H1 (cell line): ENCODE measurements at regions not wholly inside any gene's neighbourhood (a gene's known extent, or its start where the extent isn't known, plus 50 kb on each side); places are given as distances from the start of the nearest gene placed in this dataset.

Experiments
- CTCF ChIA-PET: fragments of 300-600 bp; sonication (Branson Sonifier 250); formaldehyde crosslinking; loops from one replicate; lab custom pipeline; 2021; ENCODE audit not compliant: partially characterized antibody; lab: Charles Lee
- POLR2A ChIA-PET: fragments of 300-600 bp; sonication (Branson Sonifier 250); formaldehyde crosslinking; loops from one replicate; lab custom pipeline; 2021; ENCODE audit warnings: inconsistent platforms; ENCODE audit not compliant: partially characterized antibody; lab: Charles Lee
- DNase-seq, 2 experiments: peaks; one replicate each; pipeline versions ENCODE4 v3.0.0 to v3.0.0-alpha.2; 2010 to 2022; ENCODE audit warnings: low spot score in 2 of 2, low read depth in 1 of 2, mixed read lengths in 1 of 2
- FAIRE-seq: peaks from 2 replicates; lab custom pipeline; 2011; peaks lifted over from hg19 to GRCh38; lab: Jason Lieb, UNC
- H2AFZ ChIP-seq: 2 replicates; pipeline ENCODE4 v1.8.1; 2012; ENCODE audit warnings: low read length, inconsistent platforms
- H2AK5ac ChIP-seq: 2 replicates; pipeline ENCODE4 v1.6.1; 2013; ENCODE audit warnings: low read depth, low read length
- H2BK120ac ChIP-seq: replicated peaks from 2 replicates; pipeline ENCODE3; 2013; ENCODE audit warnings: low read depth, low read length, inconsistent platforms
- H2BK12ac ChIP-seq: 2 replicates; pipeline ENCODE4 v1.6.1; 2013; ENCODE audit warnings: low read depth, low read length
- H2BK15ac ChIP-seq: 2 replicates; pipeline ENCODE4 v1.6.1; 2013; ENCODE audit warnings: low read length
- H2BK20ac ChIP-seq: 2 replicates; pipeline ENCODE4 v1.6.1; 2013; ENCODE audit warnings: low read length
- H2BK5ac ChIP-seq: 2 replicates; pipeline ENCODE4 v1.6.1; 2013; ENCODE audit warnings: low read depth, low read length
- H3K14ac ChIP-seq: 2 replicates; pipeline ENCODE4 v1.6.1; 2013; ENCODE audit warnings: inconsistent platforms; ENCODE audit not compliant: insufficient read length
- H3K18ac ChIP-seq: 2 replicates; pipeline ENCODE4 v1.6.1; 2013; ENCODE audit warnings: low read length; ENCODE audit errors: extremely low read depth
- H3K23ac ChIP-seq: 2 replicates; pipeline ENCODE4 v1.6.1; 2013; ENCODE audit warnings: inconsistent platforms; ENCODE audit not compliant: insufficient read length
- H3K23me2 ChIP-seq: 2 replicates; pipeline ENCODE4 v1.6.1; 2013; ENCODE audit warnings: low read depth, low read length
- H3K27ac ChIP-seq: 2 replicates; pipeline ENCODE4 v1.6.1; 2011; ENCODE audit warnings: low read depth, low read length, inconsistent platforms
- H3K27me3 ChIP-seq, 4 experiments: replicated peaks in 1 of 4; 1 replicate in 1 of 4; 2 replicates in 3 of 4; pipeline versions ENCODE4 v1.6.1 to v1.8.1; 2011 to 2013; ENCODE audit warnings: low read length in 3 of 4, mild to moderate bottlenecking in 3 of 4, inconsistent platforms in 2 of 4, mixed read lengths in 2 of 4, moderate library complexity in 1 of 4; ENCODE audit not compliant: control insufficient read depth in 3 of 4, insufficient read depth in 3 of 4; ENCODE audit errors: extremely low read depth in 1 of 4
- H3K36me3 ChIP-seq, 4 experiments: 2 replicates each; pipeline versions ENCODE4 v1.6.1 to v1.8.1; 2011 to 2013; ENCODE audit warnings: mild to moderate bottlenecking in 4 of 4, low read length in 3 of 4, moderate library complexity in 2 of 4, control low read depth in 1 of 4, inconsistent platforms in 1 of 4; ENCODE audit not compliant: insufficient read depth in 4 of 4, control insufficient read depth in 2 of 4
- H3K4ac ChIP-seq: replicated peaks from 2 replicates; pipeline ENCODE3; 2013; ENCODE audit warnings: low read length, low read depth, mixed read lengths, inconsistent platforms; ENCODE audit not compliant: insufficient read length
- H3K4me1 ChIP-seq, 4 experiments: replicated peaks in 1 of 4; 1 replicate in 1 of 4; 2 replicates in 3 of 4; pipeline versions ENCODE4 v1.6.1 to v1.8.1; 2011 to 2013; ENCODE audit warnings: low read length in 3 of 4, inconsistent platforms in 2 of 4, mixed read lengths in 1 of 4; ENCODE audit not compliant: insufficient read depth in 4 of 4, control insufficient read depth in 3 of 4
- H3K4me2 ChIP-seq, 2 experiments: 2 replicates each; pipeline versions ENCODE4 v1.6.1 to v1.8.1; 2011 to 2013; ENCODE audit warnings: low read depth in 2 of 2, low read length in 2 of 2, control low read depth in 1 of 2, inconsistent platforms in 1 of 2, mild to moderate bottlenecking in 1 of 2; ENCODE audit not compliant: insufficient read depth in 1 of 2
- H3K4me3 ChIP-seq, 4 experiments: fragments of 200-600, 300-600 bp in 1 of 4; sonication (generic), shearing (Covaris generic), sonication (Bioruptor Twin) in 1 of 4; 2 replicates each; pipeline versions ENCODE4 v1.5.1 to v1.8.1; 2011 to 2016; ENCODE audit warnings: low read length in 4 of 4, low read depth in 3 of 4, control low read depth in 2 of 4, inconsistent platforms in 2 of 4, mild to moderate bottlenecking in 2 of 4, mixed read lengths in 1 of 4, moderate library complexity in 1 of 4; ENCODE audit not compliant: insufficient read depth in 2 of 4; ENCODE audit errors: extremely low read depth in 1 of 4
- H3K56ac ChIP-seq: replicated peaks from 2 replicates; pipeline ENCODE3; 2013; ENCODE audit warnings: low read depth, mild to moderate bottlenecking, mixed read lengths, low read length, inconsistent platforms; ENCODE audit not compliant: insufficient read length
- H3K79me1 ChIP-seq: 2 replicates; pipeline ENCODE4 v1.6.1; 2013; ENCODE audit warnings: low read depth, low read length, control low read depth
- H3K79me2 ChIP-seq, 2 experiments: 2 replicates each; pipeline versions ENCODE4 v1.6.1 to v1.8.1; 2012 to 2013; ENCODE audit warnings: low read length in 2 of 2, mild to moderate bottlenecking in 2 of 2, inconsistent platforms in 1 of 2; ENCODE audit not compliant: insufficient read depth in 2 of 2, control insufficient read depth in 1 of 2
- H3K9ac ChIP-seq, 4 experiments: replicated peaks in 1 of 4; 1 replicate in 1 of 4; 2 replicates in 3 of 4; pipeline versions ENCODE4 v1.6.1 to v1.8.1; 2011 to 2013; ENCODE audit warnings: low read depth in 3 of 4, low read length in 3 of 4, control low read depth in 2 of 4, mild to moderate bottlenecking in 2 of 4, moderate library complexity in 2 of 4, inconsistent platforms in 1 of 4; ENCODE audit errors: extremely low read depth in 1 of 4
- H3K9me3 ChIP-seq, 2 experiments: 2 replicates each; pipeline versions ENCODE4 v1.6.1 to v1.8.1; 2012 to 2013; ENCODE audit warnings: mild to moderate bottlenecking in 2 of 2, moderate library complexity in 2 of 2, control low read depth in 1 of 2, inconsistent platforms in 1 of 2, low read depth in 1 of 2, low read length in 1 of 2, mixed read lengths in 1 of 2; ENCODE audit not compliant: insufficient read depth in 2 of 2
- H4K20me1 ChIP-seq, 2 experiments: replicated peaks in 1 of 2; 2 replicates each; pipeline versions ENCODE3 to v1.8.1; 2011 to 2013; ENCODE audit warnings: inconsistent platforms in 2 of 2, low read length in 2 of 2, mild to moderate bottlenecking in 1 of 2; ENCODE audit not compliant: insufficient read depth in 2 of 2, control insufficient read depth in 1 of 2
- H4K5ac ChIP-seq: 2 replicates; pipeline ENCODE4 v1.6.1; 2013; ENCODE audit warnings: low read length, low read depth, mixed read lengths, inconsistent platforms; ENCODE audit not compliant: insufficient read length
- H4K8ac ChIP-seq: 2 replicates; pipeline ENCODE4 v1.8.0; 2013; ENCODE audit warnings: mild to moderate bottlenecking, moderate library complexity, low read length, inconsistent platforms; ENCODE audit not compliant: insufficient read depth; ENCODE audit errors: extremely low read depth
- H4K91ac ChIP-seq: replicated peaks from 2 replicates; pipeline ENCODE3; 2013; ENCODE audit warnings: low read length, mixed read lengths, inconsistent platforms; ENCODE audit not compliant: insufficient read length
- E2F6 ChIP-seq: IDR thresholded peaks from 2 replicates; pipeline ENCODE4 v1.6.1; 2012; ENCODE audit warnings: inconsistent platforms
- EP300 ChIP-seq, 2 experiments: IDR thresholded peaks; 1 replicate in 1 of 2; 2 replicates in 1 of 2; pipeline ENCODE4 v1.6.1; 2011 to 2012; ENCODE audit warnings: low read depth in 2 of 2, low read length in 2 of 2, mild to moderate bottlenecking in 2 of 2, borderline replicate concordance in 1 of 2, inconsistent platforms in 1 of 2, moderate library complexity in 1 of 2
- GABPA ChIP-seq: IDR thresholded peaks from 2 replicates; pipeline ENCODE4 v1.6.1; 2011; ENCODE audit warnings: mild to moderate bottlenecking, low read length, moderate library complexity, borderline replicate concordance; ENCODE audit not compliant: insufficient read depth
- KDM4A ChIP-seq: IDR thresholded peaks from one replicate; pipeline ENCODE4 v1.7.1; 2012; ENCODE audit warnings: low read depth, mild to moderate bottlenecking, moderate library complexity, low read length, inconsistent platforms; ENCODE audit not compliant: severe bottlenecking
- MAX ChIP-seq: IDR thresholded peaks from 2 replicates; pipeline ENCODE4 v1.6.1; 2012; ENCODE audit warnings: inconsistent platforms
- NRF1 ChIP-seq: IDR thresholded peaks from 2 replicates; pipeline ENCODE4 v1.6.1; 2011; ENCODE audit warnings: mild to moderate bottlenecking, low read depth, low read length, improper control_type of control experiment
- RXRA ChIP-seq: IDR thresholded peaks from 2 replicates; pipeline ENCODE4 v1.6.1; 2011; ENCODE audit warnings: low read depth, mild to moderate bottlenecking, low read length, moderate library complexity; ENCODE audit not compliant: insufficient read depth
- SIX5 ChIP-seq: IDR thresholded peaks from 2 replicates; pipeline ENCODE4 v1.6.1; 2011; ENCODE audit warnings: mild to moderate bottlenecking, low read depth, low read length
- SUZ12 ChIP-seq: fragments of 200-600 bp; sonication (generic); IDR thresholded peaks from 2 replicates; pipeline ENCODE4 v1.6.1; 2012; ENCODE audit warnings: mild to moderate bottlenecking, inconsistent platforms, low read length, moderate library complexity, mixed read lengths
- TAF1 ChIP-seq: IDR thresholded peaks from 2 replicates; pipeline ENCODE4 v1.6.1; 2011; ENCODE audit warnings: mild to moderate bottlenecking, low read depth, low read length
- TCF12 ChIP-seq: IDR thresholded peaks from 2 replicates; pipeline ENCODE4 v1.6.1; 2011; ENCODE audit warnings: low read depth, mild to moderate bottlenecking, low read length
- YY1 ChIP-seq: IDR thresholded peaks from 2 replicates; pipeline ENCODE4 v1.6.1; 2011; ENCODE audit warnings: low read depth, mild to moderate bottlenecking, low read length
- ZNF274 ChIP-seq: IDR thresholded peaks from 2 replicates; pipeline ENCODE4 v1.7.0; 2012; ENCODE audit warnings: low read length, borderline replicate concordance; ENCODE audit errors: extremely low read depth
- WGBS, 2 experiments: shearing (Covaris generic) in 1 of 2; methylation state at CpG; one replicate each; pipeline versions ENCODE4 v1.1.6 to v1.1.7; 2013 to 2015; ENCODE audit warnings: low lambda C conversion rate in 2 of 2, mixed read lengths in 2 of 2, inconsistent platforms in 1 of 2, low coverage in 1 of 2, missing lambda C conversion rate in 1 of 2; ENCODE audit not compliant: insufficient replicate concordance in 2 of 2, insufficient coverage in 1 of 2, insufficient read length in 1 of 2; ENCODE audit errors: extremely low coverage in 1 of 2, missing lambda C conversion rate in 1 of 2; 5-methylcytosine and 5-hydroxymethylcytosine counted together

- Histone ChIP-seq H4K91ac (no peak overlapping the region), H3K23me2 (no peaks in the 10 kb centered on the region), H3K14ac (no peak overlapping the region), H2BK5ac (no peak overlapping the region), H3K36me3 (no peaks in the 10 kb centered on the region), H3K27ac (no peak overlapping the region), H2BK12ac (no peak overlapping the region), H4K8ac (no peak overlapping the region), H3K4me2 (no peak overlapping the region), H2AK5ac (no peak overlapping the region), H3K23ac (no peak overlapping the region), H3K9me3 (no peaks in the 10 kb centered on the region), H2AFZ (no peak overlapping the region), H2BK120ac (no peak overlapping the region), H3K27me3 (no peaks in the 10 kb centered on the region), H3K4me1 (no peaks in the 10 kb centered on the region; a peak in 1 of 7 replicates), H4K5ac (no peak overlapping the region), H3K4ac (no peak overlapping the region), H2BK20ac (no peak overlapping the region), H3K9ac (no peak overlapping the region), H3K79me1 (no peaks in the 10 kb centered on the region), H3K4me3 (no peak overlapping the region), H3K79me2 (no peaks in the 10 kb centered on the region), H4K20me1 (no peaks in the 10 kb centered on the region), H2BK15ac (no peak overlapping the region), H3K56ac (no peak overlapping the region), H3K18ac (no peak overlapping the region)
- ChIA-PET CTCF (interaction anchor here (0.6 to 1.4 kb wide), 2 partner anchors 175 to 426 kb away, joined by 3 read pairs; no protein-coding TSS in a partner anchor), POLR2A (no interaction called here)
- no peak for FAIRE-seq
- 72% methylated on average over 4 of the region's 4 CpGs; no CpG with 5 or more reads in 1 of the 2 experiments for WGBS, 2 experiments
- DNase-seq = no peak
- TF ChIP-seq EP300 (IDR thresholded peaks at IDR 0.05; ENCODE audit: borderline replicate concordance in 1 of 2, low read depth in 2 of 2, low read length in 2 of 2) (no peak), TAF1 (no peak), SUZ12 (no peak), ZNF274 (no peak), SIX5 (no peak), KDM4A (no peak), RXRA (no peak), GABPA (no peak), YY1 (no peak), NRF1 (no peak), TCF12 (no peak), MAX (no peak), E2F6 (no peak)
Observed at GRCh38 chr3:102053375-102053989, 204.2 kb downstream of the NFKBIZ start.
